Endothelial cell of umbilical vein (primary cell): ENCODE measurements at regions not wholly inside any gene's neighbourhood (a gene's known extent, or its start where the extent isn't known, plus 50 kb on each side); places are given as distances from the start of the nearest gene placed in this dataset.

Experiments
- BruUV-seq: library from RNA; stranded (reverse); fragments of 400-500 nt; replicated peaks from 2 replicates; lab custom pipeline; 2021; lab: Mats Ljungman, UMichigan
- CTCF ChIA-PET: fragments of 300-600, 350-600 bp; sonication (Branson Sonifier 250); formaldehyde crosslinking; loops from one replicate; lab custom pipeline; 2021; ENCODE audit warnings: antibody characterized with exemption, inconsistent platforms; lab: Charles Lee
- POLR2A ChIA-PET: fragments of 300-600, 350-600 bp; sonication (Branson Sonifier 250); formaldehyde crosslinking; loops from one replicate; lab custom pipeline; 2021; ENCODE audit warnings: antibody characterized with exemption, inconsistent platforms; lab: Charles Lee
- DNase-seq: peaks from one replicate; pipeline ENCODE4 v3.0.0-alpha.2; 2011; ENCODE audit warnings: low read depth, low spot score
- FAIRE-seq: peaks from 2 replicates; lab custom pipeline; 2011; peaks lifted over from hg19 to GRCh38; lab: Jason Lieb, UNC
- H2AFZ ChIP-seq: 2 replicates; pipeline ENCODE4 v1.6.0; 2012; ENCODE audit warnings: low read depth, low read length, control low read depth, inconsistent platforms
- H3K27ac ChIP-seq: 2 replicates; pipeline ENCODE4 v1.5.1; 2011; ENCODE audit warnings: low read depth, mild to moderate bottlenecking, control low read depth, low read length, moderate library complexity; ENCODE audit not compliant: insufficient read depth
- H3K27me3 ChIP-seq, 2 experiments: 2 replicates each; pipeline versions ENCODE4 v1.6.0 to v1.6.1; 2011; ENCODE audit warnings: low read length in 2 of 2, mixed read lengths in 1 of 2; ENCODE audit not compliant: control insufficient read depth in 2 of 2, insufficient read depth in 2 of 2
- H3K36me3 ChIP-seq, 2 experiments: 2 replicates in 1 of 2; 3 replicates in 1 of 2; pipeline ENCODE4 v1.5.1; 2011; ENCODE audit warnings: low read length in 2 of 2, mild to moderate bottlenecking in 1 of 2, moderate library complexity in 1 of 2; ENCODE audit not compliant: control insufficient read depth in 2 of 2, insufficient read depth in 2 of 2; ENCODE audit errors: extremely low read depth in 1 of 2
- H3K4me1 ChIP-seq: 3 replicates; pipeline ENCODE4 v1.5.1; 2011; ENCODE audit warnings: mild to moderate bottlenecking, low read length; ENCODE audit not compliant: control insufficient read depth, insufficient read depth; ENCODE audit errors: extremely low read depth
- H3K4me2 ChIP-seq: 2 replicates; pipeline ENCODE4 v1.6.1; 2011; ENCODE audit warnings: low read length, control low read depth, mixed read lengths; ENCODE audit not compliant: insufficient read depth
- H3K4me3 ChIP-seq, 3 experiments: fragments of 200-600 bp in 1 of 3; sonication (generic), shearing (Covaris generic) in 1 of 3; replicated peaks in 1 of 3; 2 replicates each; pipeline ENCODE4 v1.5.1; 2011 to 2016; ENCODE audit warnings: control low read depth in 3 of 3, low read length in 3 of 3, mild to moderate bottlenecking in 2 of 3, inconsistent platforms in 1 of 3, low read depth in 1 of 3, moderate library complexity in 1 of 3; ENCODE audit not compliant: insufficient read depth in 1 of 3
- H3K79me2 ChIP-seq: 2 replicates; pipeline ENCODE4 v1.6.0; 2012; ENCODE audit warnings: low read length, inconsistent platforms; ENCODE audit not compliant: control insufficient read depth, insufficient read depth
- H3K9ac ChIP-seq: replicated peaks from 2 replicates; pipeline ENCODE3; 2011; ENCODE audit warnings: low read length, control low read depth; ENCODE audit not compliant: insufficient read depth; ENCODE audit errors: extremely low read depth
- H3K9me1 ChIP-seq: replicated peaks from 3 replicates; pipeline ENCODE4 v1.6.0; 2011; ENCODE audit warnings: mild to moderate bottlenecking, low read length; ENCODE audit not compliant: control insufficient read depth, insufficient read depth; ENCODE audit errors: extremely low read depth
- H3K9me3 ChIP-seq: replicated peaks from 2 replicates; pipeline ENCODE4 v1.5.1; 2012; ENCODE audit warnings: low read length, inconsistent platforms; ENCODE audit not compliant: control insufficient read depth, insufficient read depth
- H4K20me1 ChIP-seq: replicated peaks from 2 replicates; pipeline ENCODE3; 2011; ENCODE audit warnings: mild to moderate bottlenecking, low read length; ENCODE audit not compliant: control insufficient read depth, insufficient read depth; ENCODE audit errors: extremely low read depth
- CTCF ChIP-seq, 2 donors: IDR thresholded peaks; 1 replicate in 1 of 2; 2 replicates in 1 of 2; pipeline ENCODE4 v1.5.1; 2011; ENCODE audit warnings: low read length in 2 of 2, mild to moderate bottlenecking in 2 of 2, moderate library complexity in 2 of 2, control low read depth in 1 of 2, inconsistent platforms in 1 of 2, low read depth in 1 of 2; ENCODE audit not compliant: insufficient read depth in 1 of 2; ENCODE audit errors: extremely low read depth in 1 of 2
- EZH2 ChIP-seq: IDR thresholded peaks from 2 replicates; pipeline ENCODE4 v1.6.1; 2012; ENCODE audit warnings: borderline replicate concordance, low read depth, mild to moderate bottlenecking, moderate library complexity, low read length, inconsistent platforms; ENCODE audit not compliant: severe bottlenecking
- FOS ChIP-seq: IDR thresholded peaks from 2 replicates; pipeline ENCODE4 v1.6.1; 2011; ENCODE audit warnings: mild to moderate bottlenecking, low read length, moderate library complexity, borderline replicate concordance; ENCODE audit not compliant: insufficient read depth
- GATA2 ChIP-seq: IDR thresholded peaks from 2 replicates; pipeline ENCODE4 v1.7.0; 2011; ENCODE audit warnings: low read depth, mild to moderate bottlenecking, moderate library complexity, mixed read lengths, low read length; ENCODE audit not compliant: insufficient read length, insufficient read depth
- JUN ChIP-seq: IDR thresholded peaks from 2 replicates; pipeline ENCODE4 v1.6.1; 2011; ENCODE audit warnings: borderline replicate concordance, low read depth; ENCODE audit not compliant: insufficient read length, insufficient read depth
- MAX ChIP-seq: IDR thresholded peaks from 2 replicates; pipeline ENCODE4 v1.6.1; 2011; ENCODE audit not compliant: insufficient read depth, insufficient read length
- MYC ChIP-seq: IDR thresholded peaks from one replicate; pipeline ENCODE4 v1.6.1; 2011; ENCODE audit warnings: mild to moderate bottlenecking, low read depth, low read length
- POLR2A ChIP-seq: IDR thresholded peaks from 2 replicates; pipeline ENCODE4 v1.6.1; 2012; ENCODE audit warnings: low read depth, mild to moderate bottlenecking, control low read depth, low read length
- POLR2AphosphoS5 ChIP-seq: IDR thresholded peaks from 2 replicates; pipeline ENCODE4 v1.6.1; 2012; ENCODE audit warnings: low read depth, mild to moderate bottlenecking, control low read depth, low read length, moderate library complexity; ENCODE audit not compliant: insufficient read depth
- dilution Hi-C: fragments of 300-500 bp; cut with MboI; formaldehyde crosslinking; loops from one replicate; pipeline ENCODE4 v1.15.0; 2019; ENCODE audit warnings: low sequenced_read_pairs; ENCODE audit not compliant: extremely low pct_ligation_motif_present
- intact Hi-C: fragments of 100-400 bp; cut with micrococcal nuclease; formaldehyde crosslinking; loops from one replicate; pipeline ENCODE4 v1.10.0; 2022

GRCh38 chr20:61049684-61050083 is 202.4 kb upstream of the CDH4 start:
- FAIRE-seq, result no peak
- Histone ChIP-seq H3K27ac (no peak overlapping the region), H3K4me1 (no peaks in the 10 kb centered on the region), H3K4me3 (no peak overlapping the region), H3K36me3 (no peaks in the 10 kb centered on the region), H3K9me1 (no peaks in the 10 kb centered on the region), H3K27me3 (no peaks in the 10 kb centered on the region), H3K79me2 (no peaks in the 10 kb centered on the region), H3K4me2 (no peak overlapping the region), H2AFZ (no peak overlapping the region), H3K9me3 (peaks cover 20% of the 10 kb centered on the region), H4K20me1 (no peaks in the 10 kb centered on the region), H3K9ac (no peak overlapping the region)
- intact Hi-C loops, result no loop called here
- TF ChIP-seq GATA2 (no peak), EZH2 (no peak), MYC (no peak), POLR2A (no peak), POLR2AphosphoS5 (no peak), JUN (no peak), FOS (no peak), CTCF (IDR thresholded peaks at IDR 0.05; ENCODE audit: extremely low read depth in 1 of 2, insufficient read depth in 1 of 2, low read depth in 1 of 2, low read length in 2 of 2) (no peak), MAX (no peak)
- POLR2A ChIA-PET, result no interaction called here
- CTCF ChIA-PET, result no interaction called here
- DNase-seq, result no peak
- dilution Hi-C loops, result no loop called here
- BruUV-seq, result no TSS peak
